Ovary (tissue), 7 donors: ENCODE measurements at regions not wholly inside any gene's neighbourhood (a gene's known extent, or its start where the extent isn't known, plus 50 kb on each side); places are given as distances from the start of the nearest gene placed in this dataset.

ENCODE experiments used
- DNase-seq, 5 donors: peaks; one replicate each; pipeline ENCODE4 v3.0.0-alpha.2; 2019 to 2020
- H3K27ac ChIP-seq, 2 donors: fragments of 200-600 bp; one replicate each; pipeline versions ENCODE4 v1.5.1 to v1.8.0; 2019 to 2022
- H3K27me3 ChIP-seq: fragments of 200-600 bp; one replicate; pipeline ENCODE4 v1.8.0; 2022
- H3K36me3 ChIP-seq: fragments of 200-600 bp; sonication (generic); one replicate; pipeline ENCODE4 v1.5.1; 2019
- H3K4me1 ChIP-seq: one replicate; pipeline ENCODE4 v1.8.1; 2013; ENCODE audit warnings: mild to moderate bottlenecking, moderate library complexity; ENCODE audit not compliant: insufficient read depth
- H3K4me3 ChIP-seq: fragments of 200-600 bp; sonication (generic); one replicate; pipeline ENCODE4 v1.5.1; 2017
- H3K9me3 ChIP-seq, 2 donors: fragments of 200-600 bp in 1 of 2; sonication (generic) in 1 of 2; one replicate each; pipeline versions ENCODE4 v1.5.1 to v1.8.1; 2013 to 2019; ENCODE audit warnings: mild to moderate bottlenecking in 1 of 2, moderate library complexity in 1 of 2
- EP300 ChIP-seq: sonication (generic); formaldehyde crosslinking; IDR thresholded peaks from one replicate; pipeline ENCODE4 v1.6.1; 2017; ENCODE audit warnings: antibody characterized with exemption
- POLR2A ChIP-seq: fragments of 450-650 bp; IDR thresholded peaks from one replicate; pipeline ENCODE4 v1.6.1; 2017; ENCODE audit warnings: antibody characterized with exemption, mild to moderate bottlenecking, moderate library complexity
- WGBS, 3 donors: extraction: QIAGEN DNeasy Blood & Tissue Kit in 1 of 3; methylation state at CpG; one replicate each; pipeline versions ENCODE4 v1.1.5 to v1.1.7; 2013 to 2017; 5-methylcytosine and 5-hydroxymethylcytosine counted together
- intact Hi-C, 4 donors: fragments of 100-400 bp; cut with DNase I; formaldehyde crosslinking; loops; one replicate each; pipeline versions ENCODE4 v1.11.0 to v1.15.1; 2022 to 2023
- TF ChIP-seq, protein P1 (sequence below), 3 donors: fragments of 450-650 bp in 2 of 3; fragments of 200-600 bp in 1 of 3; IDR thresholded peaks; one replicate each; pipeline versions ENCODE4 v1.5.1 to v1.8.0; 2016 to 2022; ENCODE audit warnings: antibody characterized with exemption in 3 of 3, mild to moderate bottlenecking in 1 of 3
- donor health status: DM: no; HTN: no; CAD: no; lungs with moderate emphysema.
- donor health status: DM: no; HTN: no; CAD: no.
- donor health status: Bipolar disorder and iron deficiency.
- donor health status: DM: no; HTN: no; CAD: no.
- donor health status: DM: yes; HTN: yes; CAD: no.

DNA sequence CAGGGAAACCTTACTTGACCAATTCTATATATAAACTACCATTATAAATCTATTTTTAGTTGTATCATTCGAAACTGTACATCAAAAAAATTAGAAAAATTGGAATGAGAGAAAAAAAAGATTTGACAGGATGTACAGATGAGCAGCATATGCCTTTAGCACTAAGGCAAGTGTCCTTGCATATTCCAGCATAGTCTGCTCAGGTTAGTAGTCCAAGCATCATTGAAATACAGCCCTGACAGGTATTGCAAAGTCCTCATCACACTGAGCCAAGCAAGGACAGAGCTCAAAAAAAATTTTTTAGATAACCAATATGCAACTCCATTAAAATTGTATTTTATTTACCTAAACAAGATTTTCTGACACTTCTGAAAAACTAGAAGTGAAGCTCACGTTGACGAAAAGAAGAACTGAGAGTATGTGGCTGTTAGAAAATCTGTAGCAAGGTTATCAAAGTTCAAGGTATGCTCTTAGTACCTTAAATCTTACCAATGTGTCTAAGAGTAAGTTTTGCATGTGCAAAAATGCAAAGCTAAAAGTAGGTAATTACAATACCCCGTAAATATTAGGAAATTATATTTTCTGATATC lies 465.6 kb upstream of the ADGRL4 start:
- DNase-seq, result no peak
- no peaks in the 10 kb centered on the region for H3K9me3 ChIP-seq
- no peaks in the 10 kb centered on the region for H3K4me1 ChIP-seq
- no peak overlapping the region for H3K4me3 ChIP-seq
- WGBS, 3 donors, result 74 to 86% (median 80%) methylated on average over 4 of the region's 4 CpGs
- H3K27me3 ChIP-seq, result no peaks in the 10 kb centered on the region
- no peak overlapping the region for H3K27ac ChIP-seq
- intact Hi-C loops, result no loop called here
- TF ChIP-seq POLR2A (no peak), EP300 (no peak)
- TF ChIP-seq, protein P1, sequence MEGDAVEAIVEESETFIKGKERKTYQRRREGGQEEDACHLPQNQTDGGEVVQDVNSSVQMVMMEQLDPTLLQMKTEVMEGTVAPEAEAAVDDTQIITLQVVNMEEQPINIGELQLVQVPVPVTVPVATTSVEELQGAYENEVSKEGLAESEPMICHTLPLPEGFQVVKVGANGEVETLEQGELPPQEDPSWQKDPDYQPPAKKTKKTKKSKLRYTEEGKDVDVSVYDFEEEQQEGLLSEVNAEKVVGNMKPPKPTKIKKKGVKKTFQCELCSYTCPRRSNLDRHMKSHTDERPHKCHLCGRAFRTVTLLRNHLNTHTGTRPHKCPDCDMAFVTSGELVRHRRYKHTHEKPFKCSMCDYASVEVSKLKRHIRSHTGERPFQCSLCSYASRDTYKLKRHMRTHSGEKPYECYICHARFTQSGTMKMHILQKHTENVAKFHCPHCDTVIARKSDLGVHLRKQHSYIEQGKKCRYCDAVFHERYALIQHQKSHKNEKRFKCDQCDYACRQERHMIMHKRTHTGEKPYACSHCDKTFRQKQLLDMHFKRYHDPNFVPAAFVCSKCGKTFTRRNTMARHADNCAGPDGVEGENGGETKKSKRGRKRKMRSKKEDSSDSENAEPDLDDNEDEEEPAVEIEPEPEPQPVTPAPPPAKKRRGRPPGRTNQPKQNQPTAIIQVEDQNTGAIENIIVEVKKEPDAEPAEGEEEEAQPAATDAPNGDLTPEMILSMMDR (IDR thresholded peaks at IDR 0.05), result no peak
- no peaks in the 10 kb centered on the region for H3K36me3 ChIP-seq

DNA sequence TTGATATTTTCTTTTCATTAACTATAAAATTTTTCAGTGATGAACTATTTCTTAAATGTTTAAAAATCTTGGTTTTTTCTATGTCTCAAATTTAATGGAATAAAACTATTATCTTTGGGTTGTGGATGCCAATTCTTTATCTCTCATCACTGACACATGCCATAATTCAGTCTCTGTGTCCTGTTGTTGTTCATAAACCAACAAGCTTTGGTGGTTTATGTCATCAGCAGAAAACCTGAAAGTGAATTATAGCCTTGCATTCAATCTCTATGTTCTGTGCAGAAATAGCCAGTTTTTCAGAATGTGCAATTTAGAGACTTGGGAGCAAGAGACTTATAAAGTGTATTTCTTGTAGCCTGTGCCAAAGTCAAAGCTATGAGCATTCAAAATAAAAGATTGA lies 462.6 kb upstream of the ADGRL4 start:
- Histone ChIP-seq H3K4me3 (no peak overlapping the region), H3K36me3 (no peaks in the 10 kb centered on the region), H3K27me3 (no peaks in the 10 kb centered on the region), H3K4me1 (no peaks in the 10 kb centered on the region), H3K27ac (no peak overlapping the region), H3K9me3 (no peaks in the 10 kb centered on the region)
- TF ChIP-seq, protein P1 (IDR thresholded peaks at IDR 0.05), result no peak
- no peak for TF ChIP-seq EP300
- TF ChIP-seq POLR2A, result no peak
- intact Hi-C loops, result no loop called here
- no peak for DNase-seq

DNA sequence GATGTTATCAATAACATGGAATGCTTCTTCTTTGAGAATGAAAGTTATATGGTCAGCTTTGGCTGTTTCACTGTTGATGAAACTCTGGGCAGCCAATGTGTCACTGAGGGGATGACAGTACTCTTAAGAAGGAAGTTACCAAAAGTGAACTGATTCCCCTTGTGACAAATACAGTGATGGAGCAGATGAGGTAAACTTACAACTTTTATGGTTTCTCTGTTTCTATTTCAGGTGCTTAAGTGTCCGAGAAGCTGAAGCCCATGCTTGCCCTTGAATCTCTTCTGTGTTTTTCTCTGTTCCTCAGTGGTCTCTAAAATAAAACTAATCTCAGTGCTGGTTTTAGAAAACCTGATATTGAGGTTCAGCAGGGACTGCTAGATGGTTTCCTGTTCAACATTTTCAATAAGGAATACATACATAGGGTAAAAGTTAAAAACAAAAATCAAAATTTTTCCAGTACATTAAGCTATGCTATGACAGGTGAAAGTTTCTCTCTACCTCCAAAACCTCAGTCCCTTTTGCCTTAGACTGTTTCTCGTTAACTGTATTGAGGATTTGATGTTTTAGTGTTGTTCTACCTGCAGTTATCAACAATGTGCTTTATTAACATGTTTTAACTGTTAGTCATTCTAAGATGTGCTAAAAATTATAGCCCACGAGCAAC lies 454.4 kb upstream of the ADGRL4 start:
- Histone ChIP-seq H3K27me3 (no peaks in the 10 kb centered on the region), H3K4me3 (no peak overlapping the region), H3K4me1 (no peaks in the 10 kb centered on the region), H3K27ac (no peak overlapping the region), H3K36me3 (no peaks in the 10 kb centered on the region), H3K9me3 (no peaks in the 10 kb centered on the region)
- DNase-seq, result no peak
- WGBS, 3 donors, result 64 to 81% (median 80%) methylated on average over 3 of the region's 3 CpGs
- intact Hi-C loops, result no loop called here
- TF ChIP-seq POLR2A (no peak), EP300 (no peak)
- TF ChIP-seq, protein P1 (IDR thresholded peaks at IDR 0.05), result no peak

DNA sequence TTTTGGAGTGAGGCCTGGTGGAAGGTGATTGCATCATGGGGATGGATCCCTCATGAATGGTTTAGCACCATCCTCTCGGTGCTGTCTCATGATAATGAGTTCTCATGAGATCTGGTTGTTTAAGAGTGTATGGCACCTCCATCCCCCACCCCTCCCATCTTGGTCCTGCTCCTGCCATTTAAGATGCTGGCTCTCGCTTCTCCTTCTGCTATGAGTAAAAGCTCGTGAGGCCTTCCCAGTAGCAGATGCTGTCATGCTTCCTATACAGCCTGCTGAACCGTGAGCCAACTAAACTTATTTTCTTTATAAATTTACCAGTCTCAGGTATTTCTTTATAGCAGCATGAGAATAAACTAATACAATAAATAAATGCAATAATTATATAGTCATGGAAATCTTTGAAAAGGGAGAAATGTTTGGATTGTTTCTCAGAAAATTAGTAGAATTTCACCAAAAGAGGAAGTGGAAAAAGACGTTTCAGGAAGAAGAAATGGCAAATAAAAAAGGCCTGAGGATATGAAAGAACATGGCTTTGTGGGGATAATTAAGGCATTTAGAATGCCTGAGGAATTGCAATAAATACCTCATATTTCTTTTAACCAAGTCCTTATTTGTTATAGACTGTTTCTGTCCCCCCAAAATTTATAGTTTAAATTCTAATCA lies 451.2 kb upstream of the ADGRL4 start:
- H3K27ac ChIP-seq, result no peak overlapping the region
- H3K36me3 ChIP-seq, result no peaks in the 10 kb centered on the region
- H3K4me1 ChIP-seq, result no peaks in the 10 kb centered on the region
- no peak for DNase-seq
- intact Hi-C loops, result no loop called here
- H3K9me3 ChIP-seq, result no peaks in the 10 kb centered on the region
- WGBS, 3 donors, result 68 to 86% (median 85%) methylated on average over 5 of the region's 5 CpGs
- no peaks in the 10 kb centered on the region for H3K27me3 ChIP-seq
- TF ChIP-seq, protein P1 (IDR thresholded peaks at IDR 0.05), result no peak
- TF ChIP-seq POLR2A, result no peak
- no peak for TF ChIP-seq EP300
- H3K4me3 ChIP-seq, result no peak overlapping the region
